Iris pigment epithelial cell (primary cell): ENCODE measurements at regions not wholly inside any gene's neighbourhood (a gene's known extent, or its start where the extent isn't known, plus 50 kb on each side); places are given as distances from the start of the nearest gene placed in this dataset.

Source experiments
- DNase-seq: peaks from one replicate; pipeline ENCODE4 v3.0.0-alpha.2; 2011; ENCODE audit warnings: low read depth

GRCh38 chr20:22404419-22405170 is 179.8 kb downstream of the FOXA2 start:
- DNase-seq, result no peak

- no peak for DNase-seq
Measured at GRCh38 chr20:22403632-22404361, 180.6 kb downstream of the FOXA2 start.

DNA sequence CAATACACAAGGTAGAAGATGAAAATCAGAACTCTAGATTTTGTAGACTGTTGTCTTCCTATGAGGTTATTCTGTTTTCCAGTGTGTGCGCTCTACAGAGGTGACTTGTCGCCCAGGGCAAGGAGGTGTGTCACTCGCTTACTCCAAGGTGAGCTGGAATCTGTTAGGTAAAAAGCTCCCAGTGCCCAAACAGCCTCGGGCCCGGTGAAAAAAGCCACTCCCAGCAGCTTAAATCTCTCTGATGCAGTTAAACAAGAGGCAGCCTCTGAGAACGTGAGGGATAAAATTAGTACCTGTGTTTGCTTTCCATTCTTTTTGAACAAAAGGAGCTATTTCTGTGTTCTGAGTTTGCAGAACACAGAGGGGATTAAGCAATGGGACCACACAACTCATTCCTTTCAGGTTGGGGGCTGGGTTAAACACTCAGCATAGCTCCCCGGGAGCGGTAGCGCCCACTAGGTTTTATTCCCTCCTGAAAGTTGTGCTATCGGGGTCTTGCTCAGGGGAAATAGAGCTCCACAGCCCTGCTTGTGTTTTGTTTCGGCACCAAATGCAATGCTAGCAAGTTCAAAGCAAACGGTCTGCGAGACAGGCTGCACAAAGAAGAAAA is 181.2 kb downstream of the FOXA2 start:
- DNase-seq, result no peak

DNA sequence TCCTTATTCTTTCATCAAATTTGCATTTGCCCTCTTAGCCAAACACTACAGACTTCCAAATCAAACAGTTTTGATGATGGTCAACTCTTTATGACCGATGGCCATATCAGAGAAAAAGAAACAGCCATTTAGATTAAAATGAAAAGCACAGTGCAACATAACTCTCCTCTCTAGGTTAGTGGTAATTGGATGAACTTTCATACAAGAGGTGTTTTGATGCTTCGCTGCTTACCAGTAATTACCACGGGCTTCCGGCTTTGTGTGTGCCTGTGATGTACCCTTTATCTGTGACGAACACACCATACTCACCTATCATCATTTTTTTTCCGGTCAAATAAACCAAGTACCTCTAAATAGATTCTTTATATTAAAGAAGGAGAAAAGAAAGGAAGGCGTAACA is 181.8 kb downstream of the FOXA2 start:
- no peak for DNase-seq

DNA sequence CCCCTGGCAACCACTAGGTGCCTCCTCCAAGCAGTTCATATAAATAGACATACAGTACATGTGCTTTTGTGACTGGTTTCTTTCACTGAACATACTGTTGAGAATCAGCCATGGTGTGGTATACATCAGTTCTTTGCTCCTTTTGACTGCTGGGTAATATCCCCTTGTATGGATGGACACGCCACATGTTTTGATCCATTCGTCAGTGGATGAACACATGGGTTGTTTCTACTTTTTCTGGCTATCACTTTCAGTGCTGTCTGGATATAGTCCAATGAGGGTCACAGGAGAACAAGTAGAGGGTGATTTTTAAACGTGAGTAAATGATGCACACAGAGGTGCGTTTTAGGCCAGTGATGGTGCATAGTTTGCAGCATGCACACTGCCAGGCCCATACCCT is 183.9 kb downstream of the FOXA2 start:
- no peak for DNase-seq

- no peak for DNase-seq
Measured at GRCh38 chr20:22394583-22394982, 189.8 kb downstream of the FOXA2 start.

DNA sequence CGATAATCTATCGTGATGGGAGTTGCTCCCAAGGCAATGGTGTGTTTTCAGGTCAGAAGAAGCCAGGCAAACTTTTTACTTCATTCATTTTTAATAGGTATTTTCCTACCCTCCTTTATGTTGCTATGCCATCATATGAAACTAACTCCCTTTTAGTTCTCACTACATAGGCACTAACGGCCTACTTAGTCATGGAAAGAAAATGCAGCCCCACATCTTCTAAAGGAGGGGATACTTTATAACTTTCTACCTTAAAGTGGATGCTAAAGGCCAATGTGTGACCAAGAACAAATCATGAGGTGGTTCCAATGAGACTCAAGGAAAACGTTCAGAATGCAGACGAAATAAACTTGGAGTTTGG is 193.8 kb downstream of the FOXA2 start:
- no peak for DNase-seq

- DNase-seq, result peak; percentile 41
Measured at GRCh38 chr20:22389836-22390542, 194.4 kb downstream of the FOXA2 start.

DNA sequence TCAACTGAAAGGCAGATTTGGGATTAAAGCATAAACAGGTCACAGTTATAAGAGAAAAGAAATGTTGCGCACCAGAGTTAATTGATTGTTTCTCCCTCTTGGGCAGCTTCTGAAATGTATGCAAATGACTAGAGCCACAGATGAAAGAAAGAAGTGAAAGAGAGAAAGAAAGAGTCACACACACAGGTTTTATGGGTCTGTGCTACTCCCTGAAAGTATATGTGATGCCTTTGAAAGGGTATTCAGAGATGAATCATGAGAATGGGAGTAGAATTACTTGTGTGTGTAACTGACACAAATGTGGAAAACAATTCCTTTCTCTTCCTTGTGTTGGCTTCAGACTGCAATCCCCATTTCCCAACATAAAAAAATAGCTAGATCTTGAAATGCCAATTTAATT is 196.9 kb downstream of the FOXA2 start:
- no peak for DNase-seq

- no peak for DNase-seq
Measured at GRCh38 chr20:22386306-22386623, 198.1 kb downstream of the FOXA2 start.

- no peak for DNase-seq
Measured at GRCh38 chr20:22385602-22386305, 198.6 kb downstream of the FOXA2 start.

- no peak for DNase-seq
Measured at GRCh38 chr20:22384978-22385377, 199.4 kb downstream of the FOXA2 start.

DNA sequence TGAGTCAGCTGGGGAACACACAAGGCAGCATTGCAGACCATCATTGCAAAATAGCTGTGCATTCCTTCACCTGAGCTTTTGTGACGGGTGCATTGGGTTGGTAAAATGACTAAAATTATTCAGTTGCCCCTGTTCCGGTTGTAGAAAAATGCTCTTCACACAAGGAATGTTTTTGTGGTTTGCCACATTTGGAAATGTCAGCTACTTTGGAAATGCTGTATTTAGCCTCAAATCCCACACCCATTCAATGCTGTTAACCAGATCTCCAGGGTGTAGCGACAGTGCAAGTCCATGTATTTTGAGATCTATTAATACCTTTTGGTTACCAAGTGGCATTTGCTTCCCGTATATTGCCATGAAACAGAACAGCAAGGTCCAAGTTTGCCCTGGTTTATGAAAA is 201.2 kb downstream of the FOXA2 start:
- DNase-seq, result peak; percentile 5

DNA sequence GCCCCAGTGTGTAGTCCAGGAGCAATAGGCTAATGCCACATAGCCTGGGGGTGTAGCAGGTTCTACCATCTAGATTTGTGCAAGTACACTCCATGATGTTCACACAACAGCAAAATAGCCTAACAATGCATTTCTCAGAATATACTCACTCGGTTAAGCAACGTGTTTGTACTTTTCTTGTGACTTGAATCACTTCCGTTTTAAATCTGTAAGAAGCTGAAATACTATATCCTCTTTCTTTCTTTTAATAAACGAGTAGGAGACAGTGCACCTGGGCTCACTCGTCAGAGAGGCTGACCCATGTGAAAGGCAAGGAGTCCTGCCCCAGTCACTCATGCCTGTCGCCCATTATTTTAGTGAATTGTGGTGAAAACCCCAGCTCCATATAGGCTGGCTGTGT is 201.6 kb downstream of the FOXA2 start:
- peak; percentile 6 for DNase-seq

GRCh38 chr20:22381812-22382416 is 202.5 kb downstream of the FOXA2 start:
- DNase-seq, result no peak

GRCh38 chr20:22379472-22379871 is 204.9 kb downstream of the FOXA2 start:
- peak; percentile 56 for DNase-seq

DNA sequence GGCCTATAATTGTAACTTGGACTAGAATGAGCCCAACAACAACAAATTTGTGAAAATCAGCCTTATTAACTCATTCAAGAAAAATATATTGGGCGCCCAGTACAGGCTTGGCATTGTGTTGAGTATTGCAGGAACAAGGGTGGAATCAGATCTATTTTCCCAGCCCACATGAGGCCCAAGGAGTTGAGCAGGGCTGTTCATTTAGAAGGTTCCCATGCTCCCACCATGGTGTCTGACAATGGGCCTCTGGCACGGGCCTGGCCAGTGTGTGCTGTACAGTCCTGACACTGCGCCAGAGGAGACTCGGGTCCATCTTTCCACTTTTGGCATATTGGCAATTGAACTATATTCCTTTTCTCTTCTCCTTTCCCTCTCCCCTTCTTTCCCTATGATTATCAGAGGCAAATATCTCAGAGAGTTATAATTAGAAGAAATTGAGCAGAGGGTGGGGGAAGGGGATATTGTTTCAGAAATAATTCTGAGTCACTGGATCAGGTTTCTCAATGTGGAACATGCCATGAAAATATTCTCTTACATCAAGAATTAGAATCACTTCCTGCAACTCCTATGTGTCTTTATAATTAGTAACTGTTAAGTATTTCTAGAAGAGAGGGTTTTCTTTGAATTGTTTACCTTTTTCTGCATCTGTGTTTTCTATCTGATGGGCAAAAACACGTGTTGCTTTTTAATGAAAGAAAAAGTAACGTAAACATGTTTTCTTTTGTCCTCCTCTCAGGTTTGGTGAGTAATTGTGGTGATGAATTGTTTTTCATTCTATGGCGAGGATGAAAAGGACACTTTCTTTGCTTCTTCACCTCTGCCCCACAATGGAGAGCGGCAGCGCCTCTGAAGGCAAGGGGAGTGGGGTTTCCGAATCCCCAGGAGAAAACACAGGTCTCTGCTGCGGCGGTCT is 209.4 kb downstream of the FOXA2 start:
- DNase-seq, result peak; percentile 38

DNA sequence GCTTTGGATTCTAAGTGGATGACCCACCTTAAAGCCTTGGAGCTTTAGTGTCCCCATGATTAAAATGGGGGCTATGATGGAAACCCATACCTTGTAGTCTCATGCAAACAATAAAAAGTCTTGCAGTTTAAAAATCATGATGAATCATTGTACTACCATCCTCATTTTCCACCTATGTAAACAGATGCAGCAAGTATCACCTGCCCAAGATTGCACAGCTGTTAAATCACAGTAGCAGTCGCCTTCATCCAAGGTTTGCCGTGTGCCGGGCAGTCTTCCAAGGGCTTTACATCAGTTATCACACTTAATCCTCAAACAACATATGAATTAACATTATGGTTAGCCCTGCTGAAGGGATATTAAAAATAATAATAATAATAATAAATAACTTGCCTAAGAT is 210.3 kb downstream of the FOXA2 start:
- DNase-seq, result no peak

DNA sequence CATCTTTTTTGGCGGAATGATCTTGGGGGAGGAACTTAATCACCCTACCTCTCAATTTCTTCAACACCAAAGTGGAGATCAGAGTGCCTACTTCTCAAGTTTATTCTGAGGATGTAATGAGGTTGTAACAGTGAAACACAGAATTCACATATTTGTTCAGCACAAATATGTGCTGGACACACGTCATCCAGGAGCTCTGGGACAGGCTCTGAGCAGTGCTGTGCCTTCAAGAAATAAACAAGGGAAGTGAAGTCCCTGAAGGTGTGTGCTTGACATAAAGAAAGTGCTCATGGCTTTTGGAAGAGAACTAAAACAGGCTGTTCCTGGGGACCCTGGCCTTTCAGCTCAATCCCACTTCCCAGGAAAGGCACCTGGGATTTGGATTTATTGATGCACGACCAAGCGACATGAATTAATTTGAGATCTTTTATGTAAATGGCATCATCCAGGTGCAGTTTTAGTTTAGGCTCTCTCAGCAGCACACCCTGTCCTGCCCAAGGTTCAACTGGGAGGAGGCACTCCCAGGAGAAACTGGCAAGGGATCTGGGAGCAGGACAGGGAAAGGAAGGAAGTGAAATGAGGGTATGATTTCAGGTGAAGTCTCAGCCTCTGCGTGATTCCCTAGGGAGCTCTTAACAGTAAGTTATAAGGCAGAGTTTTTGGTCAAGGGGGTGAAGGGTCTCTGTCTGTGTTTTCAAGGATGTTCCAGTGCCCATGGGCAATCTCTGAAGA is 211.0 kb downstream of the FOXA2 start:
- no peak for DNase-seq

DNA sequence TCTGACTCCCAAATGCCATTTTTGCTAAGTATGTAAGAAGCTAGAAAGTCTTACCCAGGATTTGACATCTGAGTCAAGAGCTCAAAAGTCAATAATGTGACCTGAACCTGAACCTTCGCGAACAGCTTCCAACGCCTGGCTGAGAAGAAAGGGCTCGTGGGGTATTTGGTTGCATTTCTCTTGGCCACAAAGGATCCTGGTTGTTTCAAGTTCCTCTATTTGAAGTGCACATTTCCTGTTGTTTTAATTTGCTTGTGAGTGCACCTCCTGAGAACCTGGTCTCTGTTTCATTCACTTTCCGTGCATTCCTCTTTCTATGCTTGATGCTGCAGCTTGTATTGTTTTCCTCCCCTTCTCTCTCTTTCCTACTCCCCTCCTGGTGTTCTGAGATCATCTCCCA is 212.5 kb downstream of the FOXA2 start:
- no peak for DNase-seq
